ENCODE measurements at regions not wholly inside any gene's neighbourhood (a gene's known extent, or its start where the extent isn't known, plus 50 kb on each side); places are given as distances from the start of the nearest gene placed in this dataset.

GRCh38 chr1:98382586-98382985 is 278.9 kb upstream of the SNX7 start:
- Histone ChIP-seq H4K20me1 (ENCODE audit: control insufficient read depth, insufficient read depth, low read depth, low read length) (no peaks in the 10 kb centered on the region), H3K27me3 (ENCODE audit: control insufficient read depth, low read length) (no peaks in the 10 kb centered on the region), H3K9me2 (replicated peaks; ENCODE audit: control insufficient read depth, low read length) (no peaks in the 10 kb centered on the region), H3K9me3 (ENCODE audit: control insufficient read depth, insufficient read depth, low read length) (no peaks in the 10 kb centered on the region), H3F3A (ENCODE audit: control insufficient read depth, insufficient read depth) (no peaks in the 10 kb centered on the region), H3K4me1 (ENCODE audit: control insufficient read depth, low read length) (no peaks in the 10 kb centered on the region), H3K4me3 (ENCODE audit: low read length) (no peak overlapping the region), H3K27ac (ENCODE audit: low read depth, low read length) (no peak overlapping the region), H3K36me3 (ENCODE audit: control insufficient read depth, low read length) (no peaks in the 10 kb centered on the region), H3K79me2 (ENCODE audit: control insufficient read depth, low read length) (no peaks in the 10 kb centered on the region), H3K4me2 (ENCODE audit: low read length) (no peak overlapping the region)
- TF ChIP-seq CTCF (IDR thresholded peaks at IDR 0.05; ENCODE audit: low read depth, low read length, poor library complexity, severe bottlenecking) (no peak), EZH2phosphoT487 (IDR thresholded peaks at IDR 0.05; ENCODE audit: borderline replicate concordance, low read length) (no peak)

DNA sequence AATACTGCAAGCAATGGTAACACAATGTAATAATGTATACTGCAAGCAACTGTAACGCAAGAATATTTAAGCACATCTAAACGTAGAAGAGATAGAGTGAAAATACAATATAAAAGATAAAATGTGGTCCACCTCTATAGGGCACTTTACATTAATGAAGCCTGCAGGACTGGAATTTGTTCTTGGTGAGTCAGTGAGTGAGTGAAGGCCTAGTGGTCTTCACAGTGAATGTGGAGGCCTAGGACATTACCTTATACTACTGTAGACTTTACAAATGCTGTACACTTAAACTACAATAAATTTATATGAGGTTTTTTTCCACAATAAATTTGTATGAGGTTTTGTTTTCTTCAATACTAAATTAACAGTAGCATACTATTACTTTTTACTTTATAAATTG is 287.4 kb upstream of the SNX7 start:
- H3K36me3 ChIP-seq (ENCODE audit: control insufficient read depth, low read length), result no peaks in the 10 kb centered on the region
- H3K79me2 ChIP-seq (ENCODE audit: control insufficient read depth, low read length), result no peaks in the 10 kb centered on the region
- no peak for TF ChIP-seq EZH2phosphoT487 (IDR thresholded peaks at IDR 0.05; ENCODE audit: borderline replicate concordance, low read length)
- no peak for TF ChIP-seq CTCF (IDR thresholded peaks at IDR 0.05; ENCODE audit: low read depth, low read length, poor library complexity, severe bottlenecking)
- no peak overlapping the region for H3K27ac ChIP-seq (ENCODE audit: low read depth, low read length)
- no peaks in the 10 kb centered on the region for H3K4me1 ChIP-seq (ENCODE audit: control insufficient read depth, low read length)
- H4K20me1 ChIP-seq (ENCODE audit: control insufficient read depth, insufficient read depth, low read depth, low read length), result no peaks in the 10 kb centered on the region
- H3K27me3 ChIP-seq (ENCODE audit: control insufficient read depth, low read length), result no peaks in the 10 kb centered on the region
- no peaks in the 10 kb centered on the region for H3K9me3 ChIP-seq (ENCODE audit: control insufficient read depth, insufficient read depth, low read length)
- H3K4me2 ChIP-seq (ENCODE audit: low read length), result no peak overlapping the region
- no peak overlapping the region for H3K4me3 ChIP-seq (ENCODE audit: low read length)
- H3F3A ChIP-seq (ENCODE audit: control insufficient read depth, insufficient read depth), result no peaks in the 10 kb centered on the region
- no peaks in the 10 kb centered on the region for H3K9me2 ChIP-seq (replicated peaks; ENCODE audit: control insufficient read depth, low read length)

DNA sequence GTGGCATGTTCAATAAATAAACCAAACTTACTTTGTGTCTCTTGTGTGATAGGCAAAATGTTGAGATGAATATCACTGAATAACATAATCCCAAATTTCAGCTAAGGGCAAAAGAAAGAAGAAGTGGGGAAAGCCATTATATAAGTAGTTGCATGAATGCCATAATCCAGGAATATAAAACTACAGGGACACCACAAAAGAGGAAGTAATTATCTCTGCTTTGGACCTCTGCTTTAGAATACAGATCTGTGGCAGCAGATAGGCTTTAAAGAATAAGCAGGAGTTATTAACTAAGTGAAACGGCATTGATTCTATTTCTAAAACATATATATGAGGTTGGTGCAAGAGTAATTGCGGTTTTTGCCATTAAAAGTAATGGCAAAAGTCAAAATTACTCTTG is 288.5 kb upstream of the SNX7 start:
- Histone ChIP-seq H3K4me2 (ENCODE audit: low read length) (no peak overlapping the region), H3K4me3 (ENCODE audit: low read length) (no peak overlapping the region)
- TF ChIP-seq EZH2phosphoT487 (IDR thresholded peaks at IDR 0.05; ENCODE audit: borderline replicate concordance, low read length) (no peak), CTCF (IDR thresholded peaks at IDR 0.05; ENCODE audit: low read depth, low read length, poor library complexity, severe bottlenecking) (no peak)

GRCh38 chr1:98371764-98372163 is 289.8 kb upstream of the SNX7 start:
- no peak overlapping the region for H3K27ac ChIP-seq (ENCODE audit: low read depth, low read length)
- H3K9me2 ChIP-seq (replicated peaks; ENCODE audit: control insufficient read depth, low read length), result no peaks in the 10 kb centered on the region
- H3K9me3 ChIP-seq (ENCODE audit: control insufficient read depth, insufficient read depth, low read length), result no peaks in the 10 kb centered on the region
- no peaks in the 10 kb centered on the region for H3K27me3 ChIP-seq (ENCODE audit: control insufficient read depth, low read length)
- no peaks in the 10 kb centered on the region for H3K79me2 ChIP-seq (ENCODE audit: control insufficient read depth, low read length)
- no peak overlapping the region for H3K4me2 ChIP-seq (ENCODE audit: low read length)
- TF ChIP-seq EZH2phosphoT487 (IDR thresholded peaks at IDR 0.05; ENCODE audit: borderline replicate concordance, low read length) (no peak), CTCF (IDR thresholded peaks at IDR 0.05; ENCODE audit: low read depth, low read length, poor library complexity, severe bottlenecking) (no peak)
- H3K36me3 ChIP-seq (ENCODE audit: control insufficient read depth, low read length), result no peaks in the 10 kb centered on the region
- H4K20me1 ChIP-seq (ENCODE audit: control insufficient read depth, insufficient read depth, low read depth, low read length), result no peaks in the 10 kb centered on the region
- H3F3A ChIP-seq (ENCODE audit: control insufficient read depth, insufficient read depth), result no peaks in the 10 kb centered on the region
- H3K4me1 ChIP-seq (ENCODE audit: control insufficient read depth, low read length), result no peaks in the 10 kb centered on the region
- no peak overlapping the region for H3K4me3 ChIP-seq (ENCODE audit: low read length)

More for the DNA sequence above, 288.5 kb upstream of the SNX7 start:
- Histone ChIP-seq H3K9me2 (replicated peaks; ENCODE audit: control insufficient read depth, low read length) (no peaks in the 10 kb centered on the region), H3K9me3 (ENCODE audit: control insufficient read depth, insufficient read depth, low read length) (no peaks in the 10 kb centered on the region), H3K79me2 (ENCODE audit: control insufficient read depth, low read length) (no peaks in the 10 kb centered on the region), H3K4me1 (ENCODE audit: control insufficient read depth, low read length) (no peaks in the 10 kb centered on the region), H3K36me3 (ENCODE audit: control insufficient read depth, low read length) (no peaks in the 10 kb centered on the region), H3K27me3 (ENCODE audit: control insufficient read depth, low read length) (no peaks in the 10 kb centered on the region), H3K27ac (ENCODE audit: low read depth, low read length) (no peak overlapping the region), H3F3A (ENCODE audit: control insufficient read depth, insufficient read depth) (no peaks in the 10 kb centered on the region), H4K20me1 (ENCODE audit: control insufficient read depth, insufficient read depth, low read depth, low read length) (no peaks in the 10 kb centered on the region)

All from DOHH2 (cell line).